ENCODE measurements at regions not wholly inside any gene's neighbourhood (a gene's known extent, or its start where the extent isn't known, plus 50 kb on each side); places are given as distances from the start of the nearest gene placed in this dataset.

DNA sequence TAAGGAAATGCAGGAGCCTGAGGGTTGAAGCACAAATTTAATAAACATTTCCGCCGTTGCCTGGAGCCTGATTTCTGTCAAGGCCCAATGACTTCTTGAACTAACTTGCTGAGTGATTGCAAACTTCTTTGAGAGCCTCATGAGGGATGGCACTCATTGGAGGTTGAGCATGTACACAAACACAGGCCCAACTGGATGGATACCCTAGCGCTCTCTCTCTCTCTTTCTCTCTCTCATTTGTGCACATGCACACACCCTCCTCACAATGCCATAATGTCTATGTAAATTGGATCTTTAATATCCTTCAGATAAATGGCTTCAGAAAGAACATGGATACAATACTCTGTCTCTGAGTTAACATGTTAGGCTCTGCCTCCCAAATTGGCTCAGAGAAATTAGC is 597.7 kb upstream of the CADM1 start:
- TF ChIP-seq, protein P1, sequence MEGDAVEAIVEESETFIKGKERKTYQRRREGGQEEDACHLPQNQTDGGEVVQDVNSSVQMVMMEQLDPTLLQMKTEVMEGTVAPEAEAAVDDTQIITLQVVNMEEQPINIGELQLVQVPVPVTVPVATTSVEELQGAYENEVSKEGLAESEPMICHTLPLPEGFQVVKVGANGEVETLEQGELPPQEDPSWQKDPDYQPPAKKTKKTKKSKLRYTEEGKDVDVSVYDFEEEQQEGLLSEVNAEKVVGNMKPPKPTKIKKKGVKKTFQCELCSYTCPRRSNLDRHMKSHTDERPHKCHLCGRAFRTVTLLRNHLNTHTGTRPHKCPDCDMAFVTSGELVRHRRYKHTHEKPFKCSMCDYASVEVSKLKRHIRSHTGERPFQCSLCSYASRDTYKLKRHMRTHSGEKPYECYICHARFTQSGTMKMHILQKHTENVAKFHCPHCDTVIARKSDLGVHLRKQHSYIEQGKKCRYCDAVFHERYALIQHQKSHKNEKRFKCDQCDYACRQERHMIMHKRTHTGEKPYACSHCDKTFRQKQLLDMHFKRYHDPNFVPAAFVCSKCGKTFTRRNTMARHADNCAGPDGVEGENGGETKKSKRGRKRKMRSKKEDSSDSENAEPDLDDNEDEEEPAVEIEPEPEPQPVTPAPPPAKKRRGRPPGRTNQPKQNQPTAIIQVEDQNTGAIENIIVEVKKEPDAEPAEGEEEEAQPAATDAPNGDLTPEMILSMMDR (IDR thresholded peaks at IDR 0.05; ENCODE audit: unreplicated experiment in 3 of 3) = no peak
- Mint-ChIP-seq H3K4me3 (no peak overlapping the region), H3K27me3 (ENCODE audit: low read depth) (peaks cover 22% of the 10 kb centered on the region), H3K27ac (no peak overlapping the region), H3K9me3 (no peaks in the 10 kb centered on the region), H3K36me3 (ENCODE audit: low read depth) (no peaks in the 10 kb centered on the region), H3K4me1 (peaks cover under 1% of the 10 kb centered on the region)

- H3K27me3 Mint-ChIP-seq (ENCODE audit: low read depth) = peaks cover 22% of the 10 kb centered on the region
- no peak overlapping the region for H3K4me3 Mint-ChIP-seq
- TF ChIP-seq, protein P1 (IDR thresholded peaks at IDR 0.05; ENCODE audit: unreplicated experiment in 3 of 3) = no peak
- H3K27ac Mint-ChIP-seq = no peak overlapping the region
- H3K36me3 Mint-ChIP-seq (ENCODE audit: low read depth) = no peaks in the 10 kb centered on the region
- peaks cover 7% of the 10 kb centered on the region for H3K4me1 Mint-ChIP-seq
- peaks cover 3% of the 10 kb centered on the region for H3K9me3 Mint-ChIP-seq
These were observed 595.8 kb upstream of the CADM1 start for GRCh38 chr11:116100016-116100415.

DNA sequence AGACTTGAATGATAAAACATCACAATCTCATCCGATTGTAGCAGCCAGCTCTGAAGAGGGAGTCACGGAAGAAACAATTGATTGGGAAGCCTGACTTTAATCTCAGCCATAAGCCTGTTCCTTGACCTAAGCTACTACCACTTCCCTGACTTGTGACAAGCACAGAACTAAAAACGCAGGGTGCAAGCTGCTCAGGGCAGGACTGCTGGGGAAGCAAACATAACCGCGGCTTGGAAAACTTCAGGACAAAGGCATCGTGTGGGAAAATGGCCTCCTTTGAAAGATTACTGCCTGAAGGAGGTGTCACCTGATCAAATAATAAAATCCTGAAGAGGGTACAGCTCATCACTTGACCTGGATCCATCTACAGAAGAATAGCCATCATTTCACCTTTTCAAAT is 595.3 kb upstream of the CADM1 start:
- Mint-ChIP-seq H3K4me3 (no peak overlapping the region), H3K27me3 (ENCODE audit: low read depth) (peaks cover 22% of the 10 kb centered on the region)

GRCh38 chr11:116096272-116096995 is 592.2 kb upstream of the CADM1 start:
- H3K4me1 Mint-ChIP-seq = peaks cover 7% of the 10 kb centered on the region
- H3K36me3 Mint-ChIP-seq (ENCODE audit: low read depth) = no peaks in the 10 kb centered on the region
- no peak overlapping the region for H3K27ac Mint-ChIP-seq
- H3K9me3 Mint-ChIP-seq = peaks cover 6% of the 10 kb centered on the region
- TF ChIP-seq, protein P1 (IDR thresholded peaks at IDR 0.05; ENCODE audit: unreplicated experiment in 3 of 3) = no peak
- peaks cover 11% of the 10 kb centered on the region for H3K27me3 Mint-ChIP-seq (ENCODE audit: low read depth)
- no peak overlapping the region for H3K4me3 Mint-ChIP-seq

More for the DNA sequence above, 595.3 kb upstream of the CADM1 start:
- Mint-ChIP-seq H3K27ac (no peak overlapping the region), H3K4me1 (peaks cover 7% of the 10 kb centered on the region), H3K36me3 (ENCODE audit: low read depth) (no peaks in the 10 kb centered on the region), H3K9me3 (peaks cover 3% of the 10 kb centered on the region)
- TF ChIP-seq, protein P1 (IDR thresholded peaks at IDR 0.05; ENCODE audit: unreplicated experiment in 3 of 3) = no peak

- H3K4me1 Mint-ChIP-seq = peaks cover 7% of the 10 kb centered on the region
These were observed 589.5 kb upstream of the CADM1 start for GRCh38 chr11:116093481-116094270.

More at GRCh38 chr11:116093481-116094270, 589.5 kb upstream of the CADM1 start:
- Mint-ChIP-seq H3K36me3 (ENCODE audit: low read depth) (no peaks in the 10 kb centered on the region), H3K27ac (no peak overlapping the region), H3K27me3 (ENCODE audit: low read depth) (peaks cover 11% of the 10 kb centered on the region), H3K4me3 (no peak overlapping the region), H3K9me3 (peaks cover 6% of the 10 kb centered on the region)
- TF ChIP-seq, protein P1 (IDR thresholded peaks at IDR 0.05; ENCODE audit: unreplicated experiment in 3 of 3) = no peak
